ENCODE measurements at regions not wholly inside any gene's neighbourhood (a gene's known extent, or its start where the extent isn't known, plus 50 kb on each side); places are given as distances from the start of the nearest gene placed in this dataset.

- TF ChIP-seq POLR2A (IDR thresholded peaks at IDR 0.05; ENCODE audit: borderline replicate concordance, extremely low read depth, insufficient read depth, insufficient read length) (no peak), JUND (IDR thresholded peaks at IDR 0.05) (no peak), CTCF (IDR thresholded peaks at IDR 0.05 in 2 of 3, conservative IDR thresholded peaks at IDR 0.05 in 1 of 3; ENCODE audit: borderline replicate concordance in 1 of 3, insufficient read depth in 1 of 3, low read depth in 2 of 3, low read length in 2 of 3) (no peak), SIN3A (IDR thresholded peaks at IDR 0.05; ENCODE audit: low read depth) (no peak), EGR1 (IDR thresholded peaks at IDR 0.05; ENCODE audit: low read depth) (no peak)
Measured at GRCh38 chr6:19530188-19530587, 307.0 kb upstream of the ID4 start.
